ENCODE measurements at regions not wholly inside any gene's neighbourhood (a gene's known extent, or its start where the extent isn't known, plus 50 kb on each side); places are given as distances from the start of the nearest gene placed in this dataset.

DNA sequence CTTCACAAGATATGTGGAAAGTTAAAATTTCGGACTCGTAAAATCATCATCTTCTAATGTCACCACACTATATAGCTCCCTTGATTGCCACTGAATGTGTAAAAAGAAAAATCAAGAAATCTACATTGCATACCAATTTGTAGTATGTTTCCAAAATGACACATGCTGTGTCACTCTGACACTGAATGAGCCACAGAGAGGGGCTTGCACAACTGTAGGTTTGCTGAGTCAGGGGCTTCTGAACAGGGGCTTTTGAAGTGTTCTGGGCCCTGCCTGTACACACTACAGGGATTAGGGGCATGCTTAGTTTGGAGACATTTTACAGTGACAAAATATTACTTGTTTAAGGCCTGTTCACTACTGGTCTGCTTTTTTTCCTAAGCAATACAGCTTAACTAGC is 234.4 kb upstream of the GRAMD2B start:
- TF ChIP-seq, protein P1, sequence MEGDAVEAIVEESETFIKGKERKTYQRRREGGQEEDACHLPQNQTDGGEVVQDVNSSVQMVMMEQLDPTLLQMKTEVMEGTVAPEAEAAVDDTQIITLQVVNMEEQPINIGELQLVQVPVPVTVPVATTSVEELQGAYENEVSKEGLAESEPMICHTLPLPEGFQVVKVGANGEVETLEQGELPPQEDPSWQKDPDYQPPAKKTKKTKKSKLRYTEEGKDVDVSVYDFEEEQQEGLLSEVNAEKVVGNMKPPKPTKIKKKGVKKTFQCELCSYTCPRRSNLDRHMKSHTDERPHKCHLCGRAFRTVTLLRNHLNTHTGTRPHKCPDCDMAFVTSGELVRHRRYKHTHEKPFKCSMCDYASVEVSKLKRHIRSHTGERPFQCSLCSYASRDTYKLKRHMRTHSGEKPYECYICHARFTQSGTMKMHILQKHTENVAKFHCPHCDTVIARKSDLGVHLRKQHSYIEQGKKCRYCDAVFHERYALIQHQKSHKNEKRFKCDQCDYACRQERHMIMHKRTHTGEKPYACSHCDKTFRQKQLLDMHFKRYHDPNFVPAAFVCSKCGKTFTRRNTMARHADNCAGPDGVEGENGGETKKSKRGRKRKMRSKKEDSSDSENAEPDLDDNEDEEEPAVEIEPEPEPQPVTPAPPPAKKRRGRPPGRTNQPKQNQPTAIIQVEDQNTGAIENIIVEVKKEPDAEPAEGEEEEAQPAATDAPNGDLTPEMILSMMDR (conservative IDR thresholded peaks at IDR 0.05), result no peak
- no peak overlapping the region for H3K27ac ChIP-seq

DNA sequence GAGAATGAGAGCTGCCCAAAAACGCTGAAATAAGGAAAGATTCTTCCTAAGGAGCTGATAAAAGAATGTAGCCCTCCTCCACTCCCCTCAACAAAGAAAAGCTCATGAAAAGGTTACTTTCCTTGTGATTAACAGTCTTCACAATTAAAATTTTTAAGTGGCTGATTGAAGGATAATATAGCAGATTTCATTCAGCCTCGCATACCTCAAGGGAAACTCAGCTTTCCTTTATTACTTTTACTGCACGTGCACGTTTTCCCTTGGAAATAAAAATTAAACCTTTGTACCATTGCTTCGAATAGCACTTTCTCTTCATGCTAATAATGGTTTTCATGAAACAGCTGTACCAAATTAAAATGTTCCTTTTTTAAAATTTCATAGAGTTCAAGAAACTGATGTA is 234.0 kb upstream of the GRAMD2B start:
- H3K27ac ChIP-seq, result no peak overlapping the region
- TF ChIP-seq, protein P1 (conservative IDR thresholded peaks at IDR 0.05), result no peak

DNA sequence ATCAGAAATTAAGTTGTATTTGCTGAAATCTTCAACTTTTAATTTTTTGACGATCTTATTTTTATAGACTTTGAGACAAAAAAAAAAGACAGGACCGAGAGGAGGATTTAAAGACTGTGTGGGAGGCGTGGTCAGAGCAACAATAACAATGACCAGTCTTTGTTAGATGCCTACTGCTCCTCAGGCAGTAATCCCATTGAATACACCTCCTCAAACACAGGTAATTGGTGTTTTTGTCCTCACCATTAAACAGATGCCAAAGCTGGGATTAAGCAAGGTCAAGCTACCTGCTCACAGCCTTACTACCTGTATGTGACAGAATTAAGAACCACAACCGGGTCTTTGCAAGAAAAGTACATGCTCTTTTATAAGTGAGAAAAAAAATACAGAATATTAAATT is 233.3 kb upstream of the GRAMD2B start:
- TF ChIP-seq, protein P1 (conservative IDR thresholded peaks at IDR 0.05), result no peak
- no peak overlapping the region for H3K27ac ChIP-seq

DNA sequence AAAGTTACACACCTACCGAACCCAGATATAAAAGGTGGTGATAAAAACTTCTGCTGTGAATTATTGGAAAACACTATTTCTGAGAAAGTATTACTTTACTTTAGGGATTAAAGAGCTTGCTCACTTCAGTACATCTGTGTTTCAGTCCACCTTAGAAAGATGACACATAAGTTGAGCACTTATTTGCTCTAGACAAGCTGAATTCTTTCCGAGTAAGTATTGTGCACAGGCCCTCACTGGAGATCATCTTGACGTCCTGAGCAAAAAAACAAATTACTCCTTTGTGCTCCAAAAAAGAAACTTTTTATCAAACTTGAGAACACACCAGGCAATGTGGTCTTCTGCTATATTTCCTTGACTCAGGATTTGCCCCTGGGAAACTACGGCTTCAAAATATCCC is 231.0 kb upstream of the GRAMD2B start:
- no peak overlapping the region for H3K27ac ChIP-seq
- TF ChIP-seq, protein P1 (conservative IDR thresholded peaks at IDR 0.05), result no peak

DNA sequence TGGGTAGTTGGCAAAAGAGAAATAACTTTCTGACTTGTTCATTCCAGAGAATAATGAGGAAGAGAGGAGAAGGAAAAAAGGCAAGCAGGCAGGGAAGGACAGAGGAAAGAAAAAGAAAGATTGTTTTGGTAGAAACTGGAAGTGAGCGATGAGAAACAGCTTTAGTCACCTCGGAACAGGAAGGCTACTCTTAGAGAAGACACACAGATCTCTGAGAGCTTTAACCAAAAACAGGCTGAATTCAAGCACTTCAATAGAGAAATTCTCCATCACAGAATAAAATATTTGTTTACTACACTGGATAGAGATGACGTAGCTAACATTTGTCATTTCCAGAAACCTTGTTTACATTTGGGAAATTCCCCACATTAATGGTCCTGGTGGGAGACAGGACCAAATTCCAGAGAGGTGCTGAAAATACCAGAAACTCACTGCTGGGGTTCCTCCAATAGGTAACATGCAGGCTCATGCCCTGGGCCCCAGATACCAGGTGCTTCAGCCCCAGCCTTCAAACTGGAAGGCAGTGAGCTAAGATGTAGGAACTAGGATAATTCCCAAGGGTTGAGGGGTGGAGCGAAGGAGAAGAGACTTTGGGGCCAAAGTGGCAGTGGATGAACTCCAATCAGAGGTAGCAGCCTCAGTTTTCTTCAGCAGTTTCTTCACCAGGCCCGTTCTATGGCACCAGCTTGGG is 227.7 kb upstream of the GRAMD2B start:
- peak overlapping the region; percentile 48; the same call in 1 of the 2 replicates for H3K27ac ChIP-seq
- TF ChIP-seq, protein P1 (conservative IDR thresholded peaks at IDR 0.05), result no peak

DNA sequence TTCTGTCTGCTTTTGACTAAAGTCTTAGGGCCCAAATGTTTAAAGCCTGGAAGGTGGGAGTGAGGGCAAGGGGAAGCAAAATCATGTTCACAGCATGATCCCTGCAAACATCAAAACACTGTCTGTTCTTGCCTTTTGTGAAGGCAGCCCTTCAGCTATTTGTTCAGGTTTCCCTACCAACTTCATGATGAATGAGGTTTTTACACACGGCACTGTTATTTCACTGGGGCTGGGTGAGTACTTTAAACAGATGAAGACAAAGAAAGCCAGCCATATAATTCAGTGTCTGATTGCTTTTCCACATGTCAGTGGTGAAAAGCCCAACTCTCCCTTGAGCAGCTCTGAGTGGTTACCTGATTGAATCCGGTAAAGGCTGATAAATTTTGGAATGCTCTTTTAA is 224.7 kb upstream of the GRAMD2B start:
- TF ChIP-seq, protein P1 (conservative IDR thresholded peaks at IDR 0.05), result no peak
- no peak overlapping the region for H3K27ac ChIP-seq

DNA sequence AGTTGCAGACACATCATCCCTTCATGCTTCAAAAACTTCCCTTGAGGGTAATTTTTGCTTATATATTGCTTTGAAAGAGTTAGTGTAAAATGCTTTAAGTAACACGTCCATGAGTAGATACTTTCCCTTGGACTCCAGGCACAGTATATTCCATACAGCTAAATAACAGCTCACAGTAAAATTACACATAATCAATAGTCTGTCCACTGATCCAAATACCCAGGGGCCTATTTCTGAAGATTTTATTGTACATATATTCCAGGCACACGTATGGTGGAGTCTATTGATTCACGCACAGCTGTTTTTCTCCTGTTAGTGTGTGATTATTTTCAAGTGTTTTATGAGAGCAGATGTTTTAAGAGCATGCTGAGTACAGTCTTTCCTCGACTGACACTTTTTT is 223.7 kb upstream of the GRAMD2B start:
- TF ChIP-seq, protein P1 (conservative IDR thresholded peaks at IDR 0.05), result no peak
- no peak overlapping the region for H3K27ac ChIP-seq

Data from VCaP (cell line).